ENCODE measurements at regions not wholly inside any gene's neighbourhood (a gene's known extent, or its start where the extent isn't known, plus 50 kb on each side); places are given as distances from the start of the nearest gene placed in this dataset.

DNA sequence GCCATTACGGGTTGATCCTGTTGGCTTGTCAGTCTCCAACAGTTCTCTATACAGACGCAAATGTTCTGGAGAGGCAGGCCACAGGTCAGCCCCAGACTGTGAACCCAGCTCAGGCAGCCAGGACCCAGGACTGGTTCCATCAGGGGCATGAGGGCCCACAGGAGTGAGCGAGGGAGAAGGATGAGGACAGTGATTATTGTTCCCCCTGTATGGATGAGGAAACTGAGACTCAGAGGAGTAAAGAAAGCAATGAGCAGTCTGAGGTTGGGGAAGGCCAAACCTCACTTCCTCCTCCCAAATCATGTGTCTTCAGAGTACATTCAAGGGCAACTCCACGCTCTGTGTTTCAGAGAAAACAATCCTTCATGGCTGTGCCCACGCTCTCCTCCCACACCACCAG lies 121.9 kb downstream of the RPLP1 start:
- TF ChIP-seq, protein P1, sequence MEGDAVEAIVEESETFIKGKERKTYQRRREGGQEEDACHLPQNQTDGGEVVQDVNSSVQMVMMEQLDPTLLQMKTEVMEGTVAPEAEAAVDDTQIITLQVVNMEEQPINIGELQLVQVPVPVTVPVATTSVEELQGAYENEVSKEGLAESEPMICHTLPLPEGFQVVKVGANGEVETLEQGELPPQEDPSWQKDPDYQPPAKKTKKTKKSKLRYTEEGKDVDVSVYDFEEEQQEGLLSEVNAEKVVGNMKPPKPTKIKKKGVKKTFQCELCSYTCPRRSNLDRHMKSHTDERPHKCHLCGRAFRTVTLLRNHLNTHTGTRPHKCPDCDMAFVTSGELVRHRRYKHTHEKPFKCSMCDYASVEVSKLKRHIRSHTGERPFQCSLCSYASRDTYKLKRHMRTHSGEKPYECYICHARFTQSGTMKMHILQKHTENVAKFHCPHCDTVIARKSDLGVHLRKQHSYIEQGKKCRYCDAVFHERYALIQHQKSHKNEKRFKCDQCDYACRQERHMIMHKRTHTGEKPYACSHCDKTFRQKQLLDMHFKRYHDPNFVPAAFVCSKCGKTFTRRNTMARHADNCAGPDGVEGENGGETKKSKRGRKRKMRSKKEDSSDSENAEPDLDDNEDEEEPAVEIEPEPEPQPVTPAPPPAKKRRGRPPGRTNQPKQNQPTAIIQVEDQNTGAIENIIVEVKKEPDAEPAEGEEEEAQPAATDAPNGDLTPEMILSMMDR (conservative IDR thresholded peaks at IDR 0.05), result no peak
- no peak for TF ChIP-seq EZH2 (IDR thresholded peaks at IDR 0.05; ENCODE audit: low read depth)

All from PC-9 (cell line).